Keratinocyte (primary cell): ENCODE measurements at regions not wholly inside any gene's neighbourhood (a gene's known extent, or its start where the extent isn't known, plus 50 kb on each side); places are given as distances from the start of the nearest gene placed in this dataset.

Experiments used
- DNase-seq: peaks from one replicate; pipeline ENCODE4 v3.0.0-alpha.2; 2011; ENCODE audit warnings: low read depth, missing footprints, low spot score
- FAIRE-seq: peaks from 2 replicates; lab custom pipeline; 2011; peaks lifted over from hg19 to GRCh38; lab: Jason Lieb, UNC
- H2AFZ ChIP-seq: 2 replicates; pipeline ENCODE4 v1.6.0; 2012; ENCODE audit warnings: low read length, control low read depth, inconsistent platforms; ENCODE audit not compliant: control insufficient read depth
- H3K27ac ChIP-seq: 2 replicates; pipeline ENCODE4 v1.5.1; 2011; ENCODE audit warnings: low read length; ENCODE audit not compliant: control insufficient read depth, insufficient read depth
- H3K27me3 ChIP-seq: 3 replicates; pipeline ENCODE4 v1.6.0; 2011; ENCODE audit warnings: low read length; ENCODE audit not compliant: control insufficient read depth, insufficient read depth; ENCODE audit errors: extremely low read depth
- H3K36me3 ChIP-seq, 2 experiments: 2 replicates in 1 of 2; 3 replicates in 1 of 2; pipeline ENCODE4 v1.5.1; 2011; ENCODE audit warnings: low read length in 2 of 2, mild to moderate bottlenecking in 1 of 2; ENCODE audit not compliant: control insufficient read depth in 2 of 2, insufficient read depth in 2 of 2; ENCODE audit errors: extremely low read depth in 1 of 2
- H3K4me1 ChIP-seq: 3 replicates; pipeline ENCODE4 v1.5.1; 2011; ENCODE audit warnings: low read length; ENCODE audit not compliant: control insufficient read depth, insufficient read depth; ENCODE audit errors: extremely low read depth
- H3K4me2 ChIP-seq: 3 replicates; pipeline ENCODE4 v1.6.0; 2011; ENCODE audit warnings: low read depth, low read length; ENCODE audit not compliant: control insufficient read depth, insufficient read depth; ENCODE audit errors: extremely low read depth
- H3K4me3 ChIP-seq, 3 experiments: fragments of 200-600 bp in 1 of 3; sonication (generic) in 1 of 3; 2 replicates in 2 of 3; 3 replicates in 1 of 3; pipeline ENCODE4 v1.5.1; 2011 to 2016; ENCODE audit warnings: low read length in 3 of 3, mild to moderate bottlenecking in 3 of 3, control low read depth in 2 of 3, inconsistent platforms in 1 of 3, low read depth in 1 of 3, mixed read lengths in 1 of 3, mixed run types in 1 of 3, moderate library complexity in 1 of 3; ENCODE audit not compliant: control insufficient read depth in 2 of 3, insufficient read depth in 2 of 3; ENCODE audit errors: extremely low read depth in 1 of 3
- H3K79me2 ChIP-seq: 2 replicates; pipeline ENCODE4 v1.6.0; 2012; ENCODE audit warnings: low read length; ENCODE audit not compliant: control insufficient read depth, insufficient read depth
- H3K9ac ChIP-seq: 3 replicates; pipeline ENCODE4 v1.6.0; 2011; ENCODE audit warnings: low read length; ENCODE audit not compliant: control insufficient read depth, insufficient read depth; ENCODE audit errors: extremely low read depth
- H3K9me1 ChIP-seq: 3 replicates; pipeline ENCODE4 v1.6.0; 2011; ENCODE audit warnings: low read length; ENCODE audit not compliant: control insufficient read depth, insufficient read depth; ENCODE audit errors: extremely low read depth
- H3K9me3 ChIP-seq: 2 replicates; pipeline ENCODE4 v1.5.1; 2012; ENCODE audit warnings: low read depth, low read length; ENCODE audit not compliant: control insufficient read depth
- H4K20me1 ChIP-seq: 3 replicates; pipeline ENCODE4 v1.6.0; 2011; ENCODE audit warnings: low read length; ENCODE audit not compliant: control insufficient read depth, insufficient read depth; ENCODE audit errors: extremely low read depth
- CTCF ChIP-seq, 3 experiments: IDR thresholded peaks in 1 of 3; conservative IDR thresholded peaks in 1 of 3; optimal IDR thresholded peaks in 1 of 3; 2 replicates in 2 of 3; 3 replicates in 1 of 3; pipeline versions ENCODE3 to v1.5.1; 2011; ENCODE audit warnings: low read length in 3 of 3, mild to moderate bottlenecking in 3 of 3, moderate library complexity in 2 of 3, control low read depth in 1 of 3, inconsistent platforms in 1 of 3; ENCODE audit not compliant: insufficient read depth in 2 of 3; ENCODE audit errors: extremely low read depth in 1 of 3
- EZH2 ChIP-seq: IDR thresholded peaks from one replicate; pipeline ENCODE4 v1.6.1; 2012; ENCODE audit warnings: inconsistent platforms, mild to moderate bottlenecking, low read length, moderate library complexity
- dilution Hi-C: fragments of 300-500 bp; cut with MboI; formaldehyde crosslinking; loops from one replicate; pipeline ENCODE4 v1.7.0; 2020; ENCODE audit warnings: low sequenced_read_pairs; ENCODE audit not compliant: extremely low pct_ligation_motif_present

DNA sequence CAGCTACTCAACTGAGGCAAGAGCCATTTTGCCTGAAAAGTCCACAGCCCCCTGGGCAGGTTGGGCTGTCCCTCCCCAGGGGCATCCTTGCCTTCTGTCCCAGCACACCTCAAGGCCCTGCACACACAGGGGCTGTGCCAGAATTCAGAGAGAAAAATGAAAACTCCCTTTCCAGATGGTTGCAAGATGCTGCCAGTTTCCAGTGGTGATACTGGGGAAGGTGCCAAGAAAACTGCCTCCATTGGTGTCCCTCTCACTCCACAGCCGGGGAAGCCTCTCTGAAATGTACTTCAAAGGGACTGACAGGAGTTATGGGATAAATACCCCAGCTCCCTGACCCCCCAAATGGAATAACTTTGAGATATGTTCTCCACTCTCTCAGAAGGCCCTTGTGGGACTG lies 154.2 kb upstream of the MAFB start:
- H3K4me1 ChIP-seq = peaks cover under 1% of the 10 kb centered on the region
- H3K27ac ChIP-seq = no peak overlapping the region
- TF ChIP-seq CTCF (optimal IDR thresholded peaks at IDR 0.05 in 1 of 3, IDR thresholded peaks at IDR 0.05 in 1 of 3, conservative IDR thresholded peaks at IDR 0.05 in 1 of 3; ENCODE audit: extremely low read depth in 1 of 3, insufficient read depth in 2 of 3, low read length in 3 of 3) (no peak), EZH2 (no peak)
- no peaks in the 10 kb centered on the region for H3K79me2 ChIP-seq
- H3K9me1 ChIP-seq = no peaks in the 10 kb centered on the region
- H3K27me3 ChIP-seq = peaks cover 5% of the 10 kb centered on the region
- no peaks in the 10 kb centered on the region for H3K36me3 ChIP-seq
- DNase-seq = no peak
- no peak overlapping the region for H3K4me2 ChIP-seq
- no peak overlapping the region for H2AFZ ChIP-seq
- no peak for FAIRE-seq
- no peak overlapping the region for H3K9ac ChIP-seq
- H3K9me3 ChIP-seq = no peaks in the 10 kb centered on the region
- dilution Hi-C loops = no loop called here
- no peak overlapping the region for H3K4me3 ChIP-seq
- no peaks in the 10 kb centered on the region for H4K20me1 ChIP-seq

DNA sequence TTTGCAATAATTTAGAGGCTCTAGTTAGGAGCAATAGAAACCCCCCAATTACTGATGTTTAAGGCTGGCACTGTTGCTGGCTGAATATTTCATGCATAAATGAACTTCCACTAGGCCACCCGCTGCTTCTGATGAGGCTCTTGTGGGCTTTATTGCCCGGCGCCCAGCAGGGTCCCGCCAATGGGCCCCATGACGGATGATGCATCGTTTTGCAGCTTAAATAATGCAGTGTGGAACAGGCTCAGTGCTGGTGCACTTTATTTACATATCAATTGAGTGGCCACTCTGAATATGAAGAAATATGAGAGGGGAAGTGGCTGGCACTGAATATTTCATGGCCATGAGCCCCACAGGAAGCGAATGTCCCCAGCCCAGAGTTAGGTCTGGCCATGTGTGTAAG lies 155.3 kb upstream of the MAFB start:
- dilution Hi-C loops = no loop called here
- Histone ChIP-seq H3K36me3 (no peaks in the 10 kb centered on the region), H3K4me2 (no peak overlapping the region), H3K9ac (no peak overlapping the region), H4K20me1 (no peaks in the 10 kb centered on the region), H3K27ac (no peak overlapping the region), H3K79me2 (no peaks in the 10 kb centered on the region), H3K4me3 (no peak overlapping the region), H3K27me3 (peaks cover 5% of the 10 kb centered on the region), H3K9me3 (no peaks in the 10 kb centered on the region), H3K4me1 (peaks cover 4% of the 10 kb centered on the region), H2AFZ (no peak overlapping the region), H3K9me1 (no peaks in the 10 kb centered on the region)
- FAIRE-seq (no peak), DNase-seq (no peak)
- TF ChIP-seq EZH2 (no peak), CTCF (optimal IDR thresholded peaks at IDR 0.05 in 1 of 3, IDR thresholded peaks at IDR 0.05 in 1 of 3, conservative IDR thresholded peaks at IDR 0.05 in 1 of 3; ENCODE audit: extremely low read depth in 1 of 3, insufficient read depth in 2 of 3, low read length in 3 of 3) (no peak)
